Heart left ventricle (tissue), 16 donors: ENCODE measurements at regions not wholly inside any gene's neighbourhood (a gene's known extent, or its start where the extent isn't known, plus 50 kb on each side); places are given as distances from the start of the nearest gene placed in this dataset.

Source experiments
- ATAC-seq, 4 donors: fragments of 200-7000 bp; cut with Tn5 transposase; one replicate each; pipeline ENCODE4 v1.9.1; 2020 to 2022; ENCODE audit warnings: moderate library complexity in 4 of 4, mild to moderate bottlenecking in 3 of 4, moderate number of reproducible peaks in 1 of 4
- DNase-seq, 5 donors: peaks; one replicate each; pipeline ENCODE4 v3.0.0-alpha.2; 2020
- H3K27ac ChIP-seq, 12 donors: fragments of 200-600 bp; sonication (generic) in 4 of 12; one replicate each; pipeline versions ENCODE4 v1.5.0 to v1.8.0; 2016 to 2022; ENCODE audit warnings: mild to moderate bottlenecking in 2 of 12
- H3K27me3 ChIP-seq, 9 donors: fragments of 200-600 bp; sonication (generic) in 2 of 9; one replicate each; pipeline versions ENCODE4 v1.5.1 to v1.8.0; 2016 to 2022; ENCODE audit warnings: mild to moderate bottlenecking in 3 of 9
- H3K36me3 ChIP-seq, 9 donors: fragments of 200-600 bp; sonication (generic) in 2 of 9; one replicate each; pipeline versions ENCODE4 v1.5.0 to v1.8.0; 2018 to 2022; ENCODE audit warnings: mild to moderate bottlenecking in 2 of 9
- H3K4me1 ChIP-seq, 12 donors: fragments of 200-600 bp; sonication (generic) in 4 of 12; one replicate each; pipeline versions ENCODE4 v1.5.0 to v1.8.0; 2016 to 2022; ENCODE audit warnings: mild to moderate bottlenecking in 3 of 12
- H3K4me3 ChIP-seq, 12 donors: fragments of 200-600 bp; sonication (generic) in 4 of 12; one replicate each; pipeline versions ENCODE4 v1.5.0 to v1.8.0; 2017 to 2022; ENCODE audit warnings: mild to moderate bottlenecking in 9 of 12, moderate library complexity in 4 of 12
- H3K9me3 ChIP-seq, 12 donors: fragments of 200-600 bp; sonication (generic) in 4 of 12; one replicate each; pipeline versions ENCODE4 v1.5.0 to v1.8.0; 2016 to 2022; ENCODE audit warnings: mild to moderate bottlenecking in 1 of 12
- POLR2A ChIP-seq, 2 donors: fragments of 450-650 bp; IDR thresholded peaks; one replicate each; pipeline ENCODE4 v1.6.1; 2017; ENCODE audit warnings: antibody characterized with exemption in 2 of 2, mild to moderate bottlenecking in 2 of 2, moderate library complexity in 2 of 2
- WGBS, 4 donors: extraction: QIAGEN DNeasy Blood & Tissue Kit in 2 of 4; methylation state at CpG; one replicate each; pipeline versions ENCODE4 v1.1.5 to v1.1.7; 2013 to 2018; 5-methylcytosine and 5-hydroxymethylcytosine counted together
- intact Hi-C, 10 donors: fragments of 100-400 bp; cut with DNase I; formaldehyde crosslinking; loops; one replicate each; pipeline versions ENCODE4 v1.11.1 to v1.14.2; 2022
- TF ChIP-seq, protein P1 (sequence below), 12 donors: fragments of 200-600 bp; sonication (generic) in 4 of 12; IDR thresholded peaks; one replicate each; pipeline versions ENCODE4 v1.5.0 to v1.8.0; 2018 to 2022; ENCODE audit warnings: antibody characterized with exemption in 12 of 12, mild to moderate bottlenecking in 5 of 12
- donor health status: ischemic (EF 13 %, LVEDD 7.1; RV severe dilation, severe dysfunction).
- donor health status: healthy with polysubstance abuse.
- donor health status: DM: no; HTN: yes; CAD: no.
- donor health status: DM: no; HTN: no; CAD: no.
- donor health status: ischemic (EF 25% LVEDD 6.9; RV normal size, moderate dysfunction).
- donor health status: ischemic (EF 25% LVEDD 5.7; RV mildly dilated, moderate dysfunction).
- donor health status: healthy.
- donor health status: DM: yes; HTN: yes; CAD: no.
- donor health status: ischemic (EF 35%, LVEDD 5.7; RV mildly dilated, moderate dysfunction).
- donor health status: nonischemic (EF 11% LVEDD 7.7; RV severe dilation, severe dysfunction).
- donor health status: DM: yes; HTN: yes; CAD: no.
- donor health status: PGD.
- donor health status: ischemic (EF 29% LVEDD 5.4; RV normal size, mild dysfunction).
- donor health status: nonischemic (EF 23%, LVEDD 6.1; RV moderate dilation, normal function).

DNA sequence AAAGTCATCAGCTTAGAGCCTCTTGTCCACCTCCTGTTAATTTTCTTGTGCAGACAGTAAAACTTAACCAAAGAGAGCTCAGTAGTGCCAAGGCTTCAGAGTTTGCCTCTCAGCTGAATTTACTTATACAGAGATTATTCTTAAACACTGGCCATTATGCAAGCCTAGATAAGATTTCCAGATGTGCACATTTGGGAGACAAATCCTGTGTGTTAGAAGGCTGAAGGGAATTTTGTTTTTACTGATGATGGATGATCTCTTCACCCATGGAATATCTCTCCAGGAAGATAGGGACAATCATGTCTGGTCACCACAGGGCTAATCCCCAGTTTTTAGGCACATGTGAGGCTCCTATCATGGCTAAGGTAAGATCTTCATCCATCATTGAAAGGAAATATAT is 157.6 kb upstream of the FAT3 start:
- Histone ChIP-seq H3K27me3 (no peaks in the 10 kb centered on the region), H3K4me3 (no peak overlapping the region), H3K36me3 (no peaks in the 10 kb centered on the region), H3K4me1 (no peaks in the 10 kb centered on the region), H3K27ac (no peak overlapping the region), H3K9me3 (peaks cover 0 to 20% (median 2%) of the 10 kb centered on the region in 12 donors)
- no peak for TF ChIP-seq POLR2A (IDR thresholded peaks at IDR 0.05)
- TF ChIP-seq, protein P1, sequence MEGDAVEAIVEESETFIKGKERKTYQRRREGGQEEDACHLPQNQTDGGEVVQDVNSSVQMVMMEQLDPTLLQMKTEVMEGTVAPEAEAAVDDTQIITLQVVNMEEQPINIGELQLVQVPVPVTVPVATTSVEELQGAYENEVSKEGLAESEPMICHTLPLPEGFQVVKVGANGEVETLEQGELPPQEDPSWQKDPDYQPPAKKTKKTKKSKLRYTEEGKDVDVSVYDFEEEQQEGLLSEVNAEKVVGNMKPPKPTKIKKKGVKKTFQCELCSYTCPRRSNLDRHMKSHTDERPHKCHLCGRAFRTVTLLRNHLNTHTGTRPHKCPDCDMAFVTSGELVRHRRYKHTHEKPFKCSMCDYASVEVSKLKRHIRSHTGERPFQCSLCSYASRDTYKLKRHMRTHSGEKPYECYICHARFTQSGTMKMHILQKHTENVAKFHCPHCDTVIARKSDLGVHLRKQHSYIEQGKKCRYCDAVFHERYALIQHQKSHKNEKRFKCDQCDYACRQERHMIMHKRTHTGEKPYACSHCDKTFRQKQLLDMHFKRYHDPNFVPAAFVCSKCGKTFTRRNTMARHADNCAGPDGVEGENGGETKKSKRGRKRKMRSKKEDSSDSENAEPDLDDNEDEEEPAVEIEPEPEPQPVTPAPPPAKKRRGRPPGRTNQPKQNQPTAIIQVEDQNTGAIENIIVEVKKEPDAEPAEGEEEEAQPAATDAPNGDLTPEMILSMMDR (IDR thresholded peaks at IDR 0.05), result no peak
- DNase-seq (no peak), ATAC-seq (no peak)
- intact Hi-C loops, result no loop called here

GRCh38 chr11:92061456-92062062 is 163.1 kb upstream of the FAT3 start:
- Histone ChIP-seq H3K27me3 (no peaks in the 10 kb centered on the region), H3K4me3 (no peak overlapping the region), H3K27ac (no peak overlapping the region), H3K4me1 (no peaks in the 10 kb centered on the region), H3K36me3 (no peaks in the 10 kb centered on the region), H3K9me3 (no peaks in the 10 kb centered on the region)
- intact Hi-C loops, result no loop called here
- DNase-seq, result no peak
- 56 to 63% (median 59%) methylated on average over 3 of the region's 3 CpGs for WGBS, 4 donors
- ATAC-seq, result no peak
- TF ChIP-seq, protein P1 (IDR thresholded peaks at IDR 0.05), result no peak
- no peak for TF ChIP-seq POLR2A (IDR thresholded peaks at IDR 0.05)

- WGBS, 4 donors, result 21 to 25% (median 23%) methylated on average over 2 of the region's 2 CpGs
- Histone ChIP-seq H3K4me3 (no peak overlapping the region), H3K27me3 (no peaks in the 10 kb centered on the region), H3K27ac (no peak overlapping the region), H3K36me3 (no peaks in the 10 kb centered on the region), H3K4me1 (no peaks in the 10 kb centered on the region), H3K9me3 (no peaks in the 10 kb centered on the region)
- intact Hi-C loops, result no loop called here
- no peak for DNase-seq
- TF ChIP-seq, protein P1 (IDR thresholded peaks at IDR 0.05), result no peak
- no peak for TF ChIP-seq POLR2A (IDR thresholded peaks at IDR 0.05)
- ATAC-seq, result no peak
These were observed 166.7 kb upstream of the FAT3 start for GRCh38 chr11:92057849-92058442.

DNA sequence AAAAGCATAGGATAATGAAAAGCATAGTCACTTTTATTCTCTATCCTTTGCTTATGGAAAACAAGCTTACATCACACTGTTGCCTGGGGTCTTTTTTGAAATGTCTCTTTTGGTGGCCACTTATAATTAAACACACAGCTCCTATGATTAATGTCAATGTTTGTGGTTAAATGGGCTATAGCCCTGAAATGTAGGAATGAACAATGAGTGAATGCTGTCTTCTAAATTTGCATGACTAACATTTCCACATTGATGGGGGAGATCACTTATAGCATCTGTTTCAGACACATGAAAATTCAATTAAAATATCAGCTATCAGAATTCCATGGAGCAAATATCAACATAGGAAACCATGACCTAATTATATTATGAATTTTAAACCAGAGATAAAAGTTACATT is 171.4 kb upstream of the FAT3 start:
- intact Hi-C loops, result no loop called here
- Histone ChIP-seq H3K9me3 (no peaks in the 10 kb centered on the region), H3K27me3 (no peaks in the 10 kb centered on the region), H3K27ac (no peak overlapping the region), H3K36me3 (no peaks in the 10 kb centered on the region), H3K4me3 (no peak overlapping the region), H3K4me1 (no peaks in the 10 kb centered on the region)
- ATAC-seq (no peak), DNase-seq (no peak)
- TF ChIP-seq POLR2A (IDR thresholded peaks at IDR 0.05), result no peak
- TF ChIP-seq, protein P1 (IDR thresholded peaks at IDR 0.05), result no peak
